ENCODE measurements at regions not wholly inside any gene's neighbourhood (a gene's known extent, or its start where the extent isn't known, plus 50 kb on each side); places are given as distances from the start of the nearest gene placed in this dataset.

GRCh38 chr11:79691445-79691844, 250.6 kb upstream of the TENM4 start:
- WGBS (ENCODE audit: extremely low coverage, insufficient read length, low lambda C conversion rate), result no CpG with 5 or more reads among the region's 2 CpGs
- DNase-seq, result no peak

More at GRCh38 chr11:79691445-79691844, 250.6 kb upstream of the TENM4 start:
- H3K27me3 ChIP-seq (ENCODE audit: insufficient read depth, low read length), result no peaks in the 10 kb centered on the region
- no peak overlapping the region for H3K27ac Mint-ChIP-seq
- H2BK12ac ChIP-seq (ENCODE audit: insufficient read length, low read depth, low read length), result no peak overlapping the region
- no peak overlapping the region for H3K27ac ChIP-seq (ENCODE audit: insufficient read length, low read depth, low read length)
- H3K4me1 Mint-ChIP-seq, result no peaks in the 10 kb centered on the region
- H3T11ph ChIP-seq (ENCODE audit: low read length), result no peak overlapping the region
- no peaks in the 10 kb centered on the region; the same call in none of the 2 replicates for H3K27me3 Mint-ChIP-seq (ENCODE audit: low read depth)
- no peak overlapping the region for H4K5ac ChIP-seq (ENCODE audit: insufficient read length, low read depth, low read length)
- no peak overlapping the region for H3K18ac ChIP-seq (ENCODE audit: insufficient read length, low read depth, low read length)
- H3K4me1 ChIP-seq (ENCODE audit: insufficient read depth, low read length), result no peaks in the 10 kb centered on the region
- H2AK5ac ChIP-seq (ENCODE audit: insufficient read length, low read length), result no peak overlapping the region
- no peaks in the 10 kb centered on the region for H3K36me3 Mint-ChIP-seq (ENCODE audit: insufficient read depth in 1 of 3, low read depth in 3 of 3)
- no peak overlapping the region for H3K14ac ChIP-seq (ENCODE audit: insufficient read depth, low read length)
- H4K20me1 ChIP-seq (ENCODE audit: control insufficient read depth, insufficient read depth, insufficient read length), result no peaks in the 10 kb centered on the region
- no peak overlapping the region for H2BK120ac ChIP-seq (ENCODE audit: low read depth, low read length, poor library complexity, severe bottlenecking)
- H2BK15ac ChIP-seq (ENCODE audit: low read depth, low read length), result no peak overlapping the region
- no peak overlapping the region for H3K4me2 ChIP-seq (ENCODE audit: insufficient read depth, insufficient read length, low read length)
- no peak overlapping the region for H3K23ac ChIP-seq (ENCODE audit: insufficient read length, low read depth, low read length)
- no peak overlapping the region for H2BK5ac ChIP-seq (ENCODE audit: insufficient read length, low read length)
- no peak overlapping the region for H3K4ac ChIP-seq (ENCODE audit: low read depth, low read length)
- H4K91ac ChIP-seq (ENCODE audit: insufficient read length, low read depth, low read length), result no peak overlapping the region
- no peaks in the 10 kb centered on the region for H3K79me1 ChIP-seq (ENCODE audit: insufficient read depth, low read depth, low read length, poor library complexity, severe bottlenecking)
- H2BK20ac ChIP-seq (ENCODE audit: low read depth, low read length, poor library complexity, severe bottlenecking), result no peak overlapping the region
- no peak overlapping the region for H3K9ac ChIP-seq (ENCODE audit: extremely low read depth, insufficient read length, low read length)
- H3K56ac ChIP-seq (ENCODE audit: insufficient read length, low read depth, low read length), result no peak overlapping the region
- no peaks in the 10 kb centered on the region for H3K9me3 ChIP-seq (ENCODE audit: control insufficient read depth, low read depth, low read length)
- H3K9me3 Mint-ChIP-seq, result no peaks in the 10 kb centered on the region
- TF ChIP-seq, protein P1, sequence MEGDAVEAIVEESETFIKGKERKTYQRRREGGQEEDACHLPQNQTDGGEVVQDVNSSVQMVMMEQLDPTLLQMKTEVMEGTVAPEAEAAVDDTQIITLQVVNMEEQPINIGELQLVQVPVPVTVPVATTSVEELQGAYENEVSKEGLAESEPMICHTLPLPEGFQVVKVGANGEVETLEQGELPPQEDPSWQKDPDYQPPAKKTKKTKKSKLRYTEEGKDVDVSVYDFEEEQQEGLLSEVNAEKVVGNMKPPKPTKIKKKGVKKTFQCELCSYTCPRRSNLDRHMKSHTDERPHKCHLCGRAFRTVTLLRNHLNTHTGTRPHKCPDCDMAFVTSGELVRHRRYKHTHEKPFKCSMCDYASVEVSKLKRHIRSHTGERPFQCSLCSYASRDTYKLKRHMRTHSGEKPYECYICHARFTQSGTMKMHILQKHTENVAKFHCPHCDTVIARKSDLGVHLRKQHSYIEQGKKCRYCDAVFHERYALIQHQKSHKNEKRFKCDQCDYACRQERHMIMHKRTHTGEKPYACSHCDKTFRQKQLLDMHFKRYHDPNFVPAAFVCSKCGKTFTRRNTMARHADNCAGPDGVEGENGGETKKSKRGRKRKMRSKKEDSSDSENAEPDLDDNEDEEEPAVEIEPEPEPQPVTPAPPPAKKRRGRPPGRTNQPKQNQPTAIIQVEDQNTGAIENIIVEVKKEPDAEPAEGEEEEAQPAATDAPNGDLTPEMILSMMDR (conservative IDR thresholded peaks at IDR 0.05), result no peak
- no peak overlapping the region for H2AFZ ChIP-seq (ENCODE audit: low read length)
- no peak overlapping the region for H3K4me3 Mint-ChIP-seq
- H4K8ac ChIP-seq (replicated peaks; ENCODE audit: insufficient read length, low read depth, low read length), result no peak overlapping the region
- no peaks in the 10 kb centered on the region for H3K23me2 ChIP-seq (ENCODE audit: insufficient read length, low read depth, low read length, poor library complexity, severe bottlenecking)
- H3K79me2 ChIP-seq (ENCODE audit: insufficient read depth, low read length), result no peaks in the 10 kb centered on the region

Measured in H9 (cell line).